Inflammatory macrophage treated with lipopolysaccharide for 1 hour (primary cell): ENCODE measurements at regions not wholly inside any gene's neighbourhood (a gene's known extent, or its start where the extent isn't known, plus 50 kb on each side); places are given as distances from the start of the nearest gene placed in this dataset.

ENCODE experiments used
- DNase-seq, 2 donors: peaks; one replicate each; pipeline ENCODE4 v3.0.0-alpha.2; 2020 to 2022

GRCh38 chr10:130372866-130373265 lies 236.7 kb downstream of the GLRX3 start:
- no peak for DNase-seq

- no peak for DNase-seq
Measured at GRCh38 chr10:130377986-130378540, 241.9 kb downstream of the GLRX3 start.

GRCh38 chr10:130378556-130379400 lies 242.6 kb downstream of the GLRX3 start:
- DNase-seq: no peak

- DNase-seq: no peak
Measured at GRCh38 chr10:130380056-130380455, 243.9 kb downstream of the GLRX3 start.

- no peak for DNase-seq
Measured at GRCh38 chr10:130382031-130382430, 245.8 kb downstream of the GLRX3 start.

GRCh38 chr10:130387936-130388580 lies 251.9 kb downstream of the GLRX3 start:
- no peak for DNase-seq

GRCh38 chr10:130388746-130389145 lies 252.6 kb downstream of the GLRX3 start:
- no peak for DNase-seq

- no peak for DNase-seq
Measured at GRCh38 chr10:130389906-130390305, 253.7 kb downstream of the GLRX3 start.

- DNase-seq: no peak
Measured at GRCh38 chr10:130392031-130392430, 255.8 kb downstream of the GLRX3 start.

- no peak for DNase-seq
Measured at GRCh38 chr10:130393342-130393741, 257.2 kb downstream of the GLRX3 start.

GRCh38 chr10:130394832-130395231 lies 258.6 kb downstream of the GLRX3 start:
- no peak for DNase-seq

GRCh38 chr10:130395248-130395936 lies 259.2 kb downstream of the GLRX3 start:
- DNase-seq: no peak

- no peak for DNase-seq
Measured at GRCh38 chr10:130396044-130396443, 259.9 kb downstream of the GLRX3 start.

GRCh38 chr10:130398090-130398994 lies 262.2 kb downstream of the GLRX3 start:
- DNase-seq: no peak

- DNase-seq: no peak
Measured at GRCh38 chr10:130399425-130399950, 263.3 kb downstream of the GLRX3 start.

- DNase-seq: no peak
Measured at GRCh38 chr10:130400890-130401289, 264.7 kb downstream of the GLRX3 start.

GRCh38 chr10:130401860-130402765 lies 265.9 kb downstream of the GLRX3 start:
- no peak for DNase-seq

GRCh38 chr10:130403153-130404075 lies 267.2 kb downstream of the GLRX3 start:
- no peak for DNase-seq

GRCh38 chr10:130404476-130405055 lies 268.4 kb downstream of the GLRX3 start:
- no peak for DNase-seq
